ENCODE measurements at regions not wholly inside any gene's neighbourhood (a gene's known extent, or its start where the extent isn't known, plus 50 kb on each side); places are given as distances from the start of the nearest gene placed in this dataset.
A peak's percentile ranks its signal among the peaks of the same experiment; 100 is the strongest.

DNA sequence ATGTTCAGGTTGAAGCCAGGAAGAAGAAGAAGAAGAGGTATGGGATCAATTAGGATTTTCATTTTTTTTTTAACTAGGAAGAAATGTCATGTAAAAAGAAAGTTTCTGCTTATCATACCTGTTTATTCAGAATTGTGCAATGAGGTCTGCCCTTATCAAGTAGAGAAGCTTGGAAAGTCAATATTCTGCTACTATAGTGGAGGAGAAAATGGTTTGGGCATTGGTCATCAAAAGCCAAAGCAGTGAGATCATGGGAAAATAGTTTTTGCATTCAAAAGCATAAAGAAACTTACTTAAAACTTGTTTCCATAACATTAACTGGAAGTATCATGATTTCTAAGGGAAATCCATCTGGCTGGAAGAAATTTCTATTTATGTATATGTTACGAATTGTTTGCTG is 1239.2 kb downstream of the NSUN3 start:
- H3K27me3 ChIP-seq (ENCODE audit: low read length) = no peaks in the 10 kb centered on the region
- H3K9me3 ChIP-seq (ENCODE audit: insufficient read depth, low read length) = no peaks in the 10 kb centered on the region
- H3K79me2 ChIP-seq (ENCODE audit: insufficient read depth, low read length) = no peaks in the 10 kb centered on the region
- H3K9ac ChIP-seq (ENCODE audit: low read length) = no peak overlapping the region
- no peak overlapping the region for H3K4me2 ChIP-seq (ENCODE audit: low read depth, low read length, poor library complexity, severe bottlenecking)
- no peaks in the 10 kb centered on the region for H3K9me2 ChIP-seq (replicated peaks; ENCODE audit: insufficient read depth, low read length)
- no peaks in the 10 kb centered on the region for H4K20me1 ChIP-seq (ENCODE audit: low read depth, low read length)
- TF ChIP-seq, protein P1, sequence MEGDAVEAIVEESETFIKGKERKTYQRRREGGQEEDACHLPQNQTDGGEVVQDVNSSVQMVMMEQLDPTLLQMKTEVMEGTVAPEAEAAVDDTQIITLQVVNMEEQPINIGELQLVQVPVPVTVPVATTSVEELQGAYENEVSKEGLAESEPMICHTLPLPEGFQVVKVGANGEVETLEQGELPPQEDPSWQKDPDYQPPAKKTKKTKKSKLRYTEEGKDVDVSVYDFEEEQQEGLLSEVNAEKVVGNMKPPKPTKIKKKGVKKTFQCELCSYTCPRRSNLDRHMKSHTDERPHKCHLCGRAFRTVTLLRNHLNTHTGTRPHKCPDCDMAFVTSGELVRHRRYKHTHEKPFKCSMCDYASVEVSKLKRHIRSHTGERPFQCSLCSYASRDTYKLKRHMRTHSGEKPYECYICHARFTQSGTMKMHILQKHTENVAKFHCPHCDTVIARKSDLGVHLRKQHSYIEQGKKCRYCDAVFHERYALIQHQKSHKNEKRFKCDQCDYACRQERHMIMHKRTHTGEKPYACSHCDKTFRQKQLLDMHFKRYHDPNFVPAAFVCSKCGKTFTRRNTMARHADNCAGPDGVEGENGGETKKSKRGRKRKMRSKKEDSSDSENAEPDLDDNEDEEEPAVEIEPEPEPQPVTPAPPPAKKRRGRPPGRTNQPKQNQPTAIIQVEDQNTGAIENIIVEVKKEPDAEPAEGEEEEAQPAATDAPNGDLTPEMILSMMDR (IDR thresholded peaks at IDR 0.05; ENCODE audit: insufficient read depth, low read length, poor library complexity, severe bottlenecking) = no peak
- H2AFZ ChIP-seq (ENCODE audit: low read depth, low read length, severe bottlenecking) = no peak overlapping the region
- H3F3A ChIP-seq (ENCODE audit: insufficient read depth) = no peaks in the 10 kb centered on the region
- no peak overlapping the region for H3K27ac ChIP-seq (ENCODE audit: low read depth, low read length)
- H3K36me3 ChIP-seq (ENCODE audit: low read length) = no peaks in the 10 kb centered on the region
- H3K4me3 ChIP-seq (ENCODE audit: insufficient read depth, low read length, poor library complexity, severe bottlenecking) = no peak overlapping the region

DNA sequence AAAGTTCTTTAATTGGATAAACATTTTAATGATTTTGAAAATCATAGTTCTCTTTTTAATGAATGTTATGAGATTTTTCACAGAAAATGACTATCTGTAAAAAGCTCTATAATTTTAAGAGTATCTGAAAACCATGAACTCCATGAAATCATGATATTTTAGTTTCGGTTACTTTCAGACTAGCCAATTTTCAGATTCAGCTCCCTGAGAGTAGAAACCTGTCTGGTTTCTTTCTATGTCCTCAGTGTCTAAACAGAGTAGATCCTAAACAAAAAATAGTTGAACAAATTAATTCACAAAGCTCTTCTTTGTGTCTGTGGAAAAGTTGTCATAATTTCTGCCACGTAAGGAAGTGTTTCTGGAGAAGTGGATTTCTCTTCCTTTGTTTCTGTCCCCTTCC is 1247.7 kb downstream of the NSUN3 start:
- no peak overlapping the region for H3K27ac ChIP-seq (ENCODE audit: low read depth, low read length)
- no peaks in the 10 kb centered on the region for H3K9me2 ChIP-seq (replicated peaks; ENCODE audit: insufficient read depth, low read length)
- H3K79me2 ChIP-seq (ENCODE audit: insufficient read depth, low read length) = no peaks in the 10 kb centered on the region
- TF ChIP-seq, protein P1 (IDR thresholded peaks at IDR 0.05; ENCODE audit: insufficient read depth, low read length, poor library complexity, severe bottlenecking) = no peak
- TF ChIP-seq EZH2phosphoT487 (conservative IDR thresholded peaks at IDR 0.05; ENCODE audit: low read length) = no peak
- no peaks in the 10 kb centered on the region for H4K20me1 ChIP-seq (ENCODE audit: low read depth, low read length)
- H3K4me3 ChIP-seq (ENCODE audit: insufficient read depth, low read length, poor library complexity, severe bottlenecking) = no peak overlapping the region
- H2AFZ ChIP-seq (ENCODE audit: low read depth, low read length, severe bottlenecking) = no peak overlapping the region
- H3K36me3 ChIP-seq (ENCODE audit: low read length) = no peaks in the 10 kb centered on the region
- no peaks in the 10 kb centered on the region for H3K9me3 ChIP-seq (ENCODE audit: insufficient read depth, low read length)
- H3K4me2 ChIP-seq (ENCODE audit: low read depth, low read length, poor library complexity, severe bottlenecking) = no peak overlapping the region
- no peaks in the 10 kb centered on the region for H3F3A ChIP-seq (ENCODE audit: insufficient read depth)
- H3K27me3 ChIP-seq (ENCODE audit: low read length) = no peaks in the 10 kb centered on the region
- H3K9ac ChIP-seq (ENCODE audit: low read length) = no peak overlapping the region

DNA sequence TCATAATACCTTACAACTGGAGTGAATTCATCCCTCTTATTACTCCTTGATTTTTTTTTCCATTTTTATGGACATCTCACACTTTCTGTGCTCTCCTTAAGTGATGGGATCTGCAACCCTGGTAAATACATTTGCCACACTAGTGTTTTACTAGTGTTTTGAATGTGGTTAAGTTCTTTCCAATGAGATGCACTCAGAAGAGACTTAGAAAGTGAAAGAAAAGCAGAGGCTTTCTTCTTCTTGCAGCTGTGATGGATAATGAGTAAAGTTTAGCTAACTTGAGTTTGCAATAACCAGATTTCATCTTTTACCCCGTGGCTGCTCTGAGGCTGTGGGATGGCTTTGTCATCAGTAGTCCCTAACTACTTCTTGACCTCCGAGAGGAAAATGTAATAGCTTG is 1248.4 kb downstream of the NSUN3 start:
- H3K36me3 ChIP-seq (ENCODE audit: low read length) = no peaks in the 10 kb centered on the region
- no peak overlapping the region for H3K4me3 ChIP-seq (ENCODE audit: insufficient read depth, low read length, poor library complexity, severe bottlenecking)
- H2AFZ ChIP-seq (ENCODE audit: low read depth, low read length, severe bottlenecking) = no peak overlapping the region
- H3K9me3 ChIP-seq (ENCODE audit: insufficient read depth, low read length) = no peaks in the 10 kb centered on the region
- no peaks in the 10 kb centered on the region for H4K20me1 ChIP-seq (ENCODE audit: low read depth, low read length)
- no peaks in the 10 kb centered on the region for H3K9me2 ChIP-seq (replicated peaks; ENCODE audit: insufficient read depth, low read length)
- TF ChIP-seq EZH2phosphoT487 (conservative IDR thresholded peaks at IDR 0.05; ENCODE audit: low read length) = no peak
- TF ChIP-seq, protein P1 (IDR thresholded peaks at IDR 0.05; ENCODE audit: insufficient read depth, low read length, poor library complexity, severe bottlenecking) = no peak
- H3F3A ChIP-seq (ENCODE audit: insufficient read depth) = no peaks in the 10 kb centered on the region
- no peak overlapping the region for H3K9ac ChIP-seq (ENCODE audit: low read length)
- no peaks in the 10 kb centered on the region for H3K27me3 ChIP-seq (ENCODE audit: low read length)
- H3K4me2 ChIP-seq (ENCODE audit: low read depth, low read length, poor library complexity, severe bottlenecking) = no peak overlapping the region
- H3K27ac ChIP-seq (ENCODE audit: low read depth, low read length) = no peak overlapping the region
- H3K79me2 ChIP-seq (ENCODE audit: insufficient read depth, low read length) = no peaks in the 10 kb centered on the region

DNA sequence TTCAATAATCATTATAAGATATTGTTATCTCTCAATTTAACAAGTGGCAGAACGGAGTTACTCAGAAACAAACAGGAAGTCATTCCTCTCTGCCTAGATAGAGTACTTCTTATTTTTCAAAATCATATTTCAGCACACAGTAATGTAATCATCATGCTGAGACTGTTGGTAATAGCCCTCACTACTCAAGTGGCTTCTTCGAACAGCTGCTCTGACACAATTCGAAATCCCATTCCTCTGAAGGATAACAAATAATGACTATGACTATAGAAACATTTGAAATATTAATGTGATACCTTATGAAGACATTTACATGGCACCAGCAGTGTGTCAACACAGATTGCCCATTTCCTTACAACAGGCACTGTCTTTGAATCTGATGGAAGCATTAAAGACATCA is 1249.8 kb downstream of the NSUN3 start:
- H3K27ac ChIP-seq (ENCODE audit: low read depth, low read length) = no peak overlapping the region
- no peaks in the 10 kb centered on the region for H3K79me2 ChIP-seq (ENCODE audit: insufficient read depth, low read length)
- H4K20me1 ChIP-seq (ENCODE audit: low read depth, low read length) = no peaks in the 10 kb centered on the region
- no peaks in the 10 kb centered on the region for H3K36me3 ChIP-seq (ENCODE audit: low read length)
- H3K9me2 ChIP-seq (replicated peaks; ENCODE audit: insufficient read depth, low read length) = no peaks in the 10 kb centered on the region
- TF ChIP-seq, protein P1 (IDR thresholded peaks at IDR 0.05; ENCODE audit: insufficient read depth, low read length, poor library complexity, severe bottlenecking) = no peak
- TF ChIP-seq EZH2phosphoT487 (conservative IDR thresholded peaks at IDR 0.05; ENCODE audit: low read length) = no peak
- H3K4me2 ChIP-seq (ENCODE audit: low read depth, low read length, poor library complexity, severe bottlenecking) = no peak overlapping the region
- no peaks in the 10 kb centered on the region for H3K9me3 ChIP-seq (ENCODE audit: insufficient read depth, low read length)
- H3K9ac ChIP-seq (ENCODE audit: low read length) = no peak overlapping the region
- H3K27me3 ChIP-seq (ENCODE audit: low read length) = no peaks in the 10 kb centered on the region
- peak overlapping the region; percentile 17 for H2AFZ ChIP-seq (ENCODE audit: low read depth, low read length, severe bottlenecking)
- H3K4me3 ChIP-seq (ENCODE audit: insufficient read depth, low read length, poor library complexity, severe bottlenecking) = no peak overlapping the region
- no peaks in the 10 kb centered on the region for H3F3A ChIP-seq (ENCODE audit: insufficient read depth)
